GM21390 (cell line): ENCODE measurements at regions not wholly inside any gene's neighbourhood (a gene's known extent, or its start where the extent isn't known, plus 50 kb on each side); places are given as distances from the start of the nearest gene placed in this dataset.
"Not testable (repeated sequence)": the region's sequence is repeated elsewhere in the genome, so short reads cannot be mapped to it uniquely, and the experiment has no call there.

Source experiments
- ATAC-seq: cut with Tn5 transposase; IDR thresholded peaks from one replicate; pipeline ENCODE4 v1.9.1; 2021; ENCODE audit not compliant: unreplicated experiment

GRCh38 chr20:12564979-12565378 is 443.8 kb upstream of the SPTLC3 start:
- no peak for ATAC-seq

- ATAC-seq = no peak
These were observed 442.2 kb upstream of the SPTLC3 start for GRCh38 chr20:12566596-12566995.

GRCh38 chr20:12570371-12570770 is 438.4 kb upstream of the SPTLC3 start:
- ATAC-seq = no peak

GRCh38 chr20:12573442-12573841 is 435.3 kb upstream of the SPTLC3 start:
- no peak for ATAC-seq

- no peak for ATAC-seq
These were observed 433.2 kb upstream of the SPTLC3 start for GRCh38 chr20:12575352-12576095.

GRCh38 chr20:12577213-12577612 is 431.6 kb upstream of the SPTLC3 start:
- ATAC-seq = no peak

- ATAC-seq = no peak
These were observed 427.0 kb upstream of the SPTLC3 start for GRCh38 chr20:12581644-12582289.

- not testable (repeated sequence) for ATAC-seq
These were observed 426.1 kb upstream of the SPTLC3 start for GRCh38 chr20:12582710-12583109.

GRCh38 chr20:12591949-12592470 is 416.8 kb upstream of the SPTLC3 start:
- no peak for ATAC-seq

GRCh38 chr20:12592756-12593155 is 416.0 kb upstream of the SPTLC3 start:
- ATAC-seq = no peak

- no peak for ATAC-seq
These were observed 415.4 kb upstream of the SPTLC3 start for GRCh38 chr20:12593342-12593873.

GRCh38 chr20:12594410-12595088 is 414.2 kb upstream of the SPTLC3 start:
- ATAC-seq = no peak

GRCh38 chr20:12595841-12596240 is 412.9 kb upstream of the SPTLC3 start:
- ATAC-seq = no peak

- ATAC-seq = no peak
These were observed 411.9 kb upstream of the SPTLC3 start for GRCh38 chr20:12596863-12597262.

- ATAC-seq = no peak
These were observed 411.2 kb upstream of the SPTLC3 start for GRCh38 chr20:12597551-12597950.

- no peak for ATAC-seq
These were observed 409.9 kb upstream of the SPTLC3 start for GRCh38 chr20:12598894-12599293.

- ATAC-seq = no peak
These were observed 409.3 kb upstream of the SPTLC3 start for GRCh38 chr20:12599494-12599893.

GRCh38 chr20:12605751-12606150 is 403.0 kb upstream of the SPTLC3 start:
- no peak for ATAC-seq

- ATAC-seq = no peak
These were observed 397.9 kb upstream of the SPTLC3 start for GRCh38 chr20:12610871-12611270.

GRCh38 chr20:12614764-12615163 is 394.0 kb upstream of the SPTLC3 start:
- ATAC-seq = no peak

- ATAC-seq = no peak
These were observed 391.7 kb upstream of the SPTLC3 start for GRCh38 chr20:12617076-12617475.

GRCh38 chr20:12623870-12624269 is 384.9 kb upstream of the SPTLC3 start:
- no peak for ATAC-seq
